ENCODE measurements at regions not wholly inside any gene's neighbourhood (a gene's known extent, or its start where the extent isn't known, plus 50 kb on each side); places are given as distances from the start of the nearest gene placed in this dataset.

DNA sequence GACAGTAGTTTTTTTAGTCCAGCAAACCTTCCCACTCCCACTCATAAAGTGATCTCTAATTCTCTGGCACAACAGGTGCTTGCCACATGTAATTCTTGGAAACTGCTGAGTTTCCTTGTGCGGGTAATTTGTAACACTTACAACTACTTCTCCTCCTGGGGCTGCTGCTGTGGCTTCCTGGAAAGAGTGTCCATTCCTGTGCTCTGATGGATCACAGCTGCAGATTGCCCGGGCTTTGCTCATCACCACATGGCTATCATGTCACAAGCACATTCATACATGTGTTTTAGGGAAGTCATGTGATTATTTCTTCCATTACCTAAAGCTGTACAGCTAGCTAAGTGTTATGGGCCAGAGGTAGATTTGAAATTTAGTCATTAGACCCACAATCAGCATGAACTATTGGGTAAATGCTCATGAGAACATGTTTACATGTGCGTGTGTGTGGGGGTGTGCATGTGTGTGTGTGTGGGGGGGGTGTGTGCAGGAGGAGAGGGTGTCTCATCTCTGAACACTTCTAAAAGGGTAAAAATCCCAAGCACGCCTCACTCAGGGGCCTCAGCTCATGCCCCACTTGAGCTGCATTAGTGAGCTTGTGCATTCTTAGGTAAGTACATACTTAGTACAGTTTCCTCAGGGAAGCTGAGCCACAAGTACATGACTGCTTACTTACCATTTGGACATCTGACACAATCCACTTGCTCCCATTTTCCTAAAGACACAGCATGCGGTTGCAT is 118.1 kb upstream of the CCDC112 start:
- H3K27ac ChIP-seq, result no peak overlapping the region
- H3K9me3 ChIP-seq, result no peaks in the 10 kb centered on the region
- TF ChIP-seq, protein P1, sequence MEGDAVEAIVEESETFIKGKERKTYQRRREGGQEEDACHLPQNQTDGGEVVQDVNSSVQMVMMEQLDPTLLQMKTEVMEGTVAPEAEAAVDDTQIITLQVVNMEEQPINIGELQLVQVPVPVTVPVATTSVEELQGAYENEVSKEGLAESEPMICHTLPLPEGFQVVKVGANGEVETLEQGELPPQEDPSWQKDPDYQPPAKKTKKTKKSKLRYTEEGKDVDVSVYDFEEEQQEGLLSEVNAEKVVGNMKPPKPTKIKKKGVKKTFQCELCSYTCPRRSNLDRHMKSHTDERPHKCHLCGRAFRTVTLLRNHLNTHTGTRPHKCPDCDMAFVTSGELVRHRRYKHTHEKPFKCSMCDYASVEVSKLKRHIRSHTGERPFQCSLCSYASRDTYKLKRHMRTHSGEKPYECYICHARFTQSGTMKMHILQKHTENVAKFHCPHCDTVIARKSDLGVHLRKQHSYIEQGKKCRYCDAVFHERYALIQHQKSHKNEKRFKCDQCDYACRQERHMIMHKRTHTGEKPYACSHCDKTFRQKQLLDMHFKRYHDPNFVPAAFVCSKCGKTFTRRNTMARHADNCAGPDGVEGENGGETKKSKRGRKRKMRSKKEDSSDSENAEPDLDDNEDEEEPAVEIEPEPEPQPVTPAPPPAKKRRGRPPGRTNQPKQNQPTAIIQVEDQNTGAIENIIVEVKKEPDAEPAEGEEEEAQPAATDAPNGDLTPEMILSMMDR (IDR thresholded peaks at IDR 0.05), result no peak
- TF ChIP-seq POLR2AphosphoS5 (IDR thresholded peaks at IDR 0.05), result peak; percentile 55
- H3K4me1 ChIP-seq, result peaks cover 0 to 28% (median 0%) of the 10 kb centered on the region in 3 donors
- no peaks in the 10 kb centered on the region for H3K27me3 ChIP-seq
- 59 to 78% methylated on average over 4 of the region's 5 CpGs for WGBS, 2 donors (ENCODE audit: low coverage in 1 of 2)
- peak; percentile 89 for ATAC-seq
- no peak overlapping the region for H3K4me3 ChIP-seq
- H3K36me3 ChIP-seq, result no peaks in the 10 kb centered on the region

DNA sequence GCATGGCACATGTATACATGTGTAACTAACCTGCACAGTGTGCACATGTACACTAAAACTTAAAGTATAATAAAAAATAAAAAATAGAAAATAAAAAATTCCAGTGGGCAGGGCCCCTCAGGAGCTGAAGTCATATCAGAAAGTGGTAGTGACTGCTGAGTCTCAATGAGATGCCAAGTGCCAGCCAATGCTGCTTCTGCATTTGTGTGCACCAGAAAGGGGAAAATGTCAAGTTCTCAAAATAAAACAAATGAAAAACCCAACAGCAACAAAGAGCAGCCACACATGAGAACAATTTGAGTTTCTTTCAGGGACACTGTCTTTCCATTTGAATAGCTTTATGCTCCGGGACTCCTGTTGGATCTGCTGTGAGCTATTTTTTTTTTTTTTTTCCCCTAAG is 117.2 kb upstream of the CCDC112 start:
- TF ChIP-seq, protein P1 (IDR thresholded peaks at IDR 0.05), result no peak
- TF ChIP-seq POLR2AphosphoS5 (IDR thresholded peaks at IDR 0.05) (no peak), POLR2A (IDR thresholded peaks at IDR 0.05) (no peak), EP300 (IDR thresholded peaks at IDR 0.05) (no peak)
- Histone ChIP-seq H3K36me3 (no peaks in the 10 kb centered on the region), H3K9me3 (no peaks in the 10 kb centered on the region), H3K27ac (no peak overlapping the region), H3K27me3 (no peaks in the 10 kb centered on the region), H3K4me3 (no peak overlapping the region), H3K4me1 (peaks cover 0 to 26% (median 0%) of the 10 kb centered on the region in 3 donors)
- 64 to 83% methylated on average over 1 of the region's 1 CpG for WGBS, 2 donors (ENCODE audit: low coverage in 1 of 2)
- no peak for ATAC-seq

DNA sequence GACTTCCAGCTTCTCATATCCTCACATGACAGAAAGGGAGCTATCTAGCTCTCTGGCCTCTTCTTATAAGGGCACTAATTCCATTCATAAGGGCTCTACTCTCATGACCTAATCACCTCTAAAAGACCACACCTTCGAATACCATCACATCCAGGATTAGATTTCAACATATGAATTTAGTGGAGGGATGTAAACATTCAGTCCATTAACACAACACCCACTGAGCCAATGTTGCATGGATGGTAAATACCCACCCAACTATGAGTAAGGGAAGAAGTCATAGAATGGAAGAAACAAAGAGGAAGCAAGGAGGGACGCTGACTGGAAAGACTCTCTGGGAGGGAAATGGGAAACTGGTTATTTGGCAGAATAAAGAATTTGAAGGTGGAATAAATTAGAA is 112.6 kb upstream of the CCDC112 start:
- no peak for ATAC-seq
- Histone ChIP-seq H3K4me3 (no peak overlapping the region), H3K4me1 (peaks cover 0 to 6% (median 0%) of the 10 kb centered on the region in 3 donors), H3K27me3 (no peaks in the 10 kb centered on the region), H3K27ac (no peak overlapping the region), H3K9me3 (no peaks in the 10 kb centered on the region), H3K36me3 (no peaks in the 10 kb centered on the region)
- 75 to 100% methylated on average over 1 of the region's 2 CpGs for WGBS, 2 donors (ENCODE audit: low coverage in 1 of 2)
- TF ChIP-seq, protein P1 (IDR thresholded peaks at IDR 0.05), result no peak
- TF ChIP-seq EP300 (IDR thresholded peaks at IDR 0.05), result no peak
- TF ChIP-seq POLR2AphosphoS5 (IDR thresholded peaks at IDR 0.05), result no peak
- TF ChIP-seq POLR2A (IDR thresholded peaks at IDR 0.05), result no peak

DNA sequence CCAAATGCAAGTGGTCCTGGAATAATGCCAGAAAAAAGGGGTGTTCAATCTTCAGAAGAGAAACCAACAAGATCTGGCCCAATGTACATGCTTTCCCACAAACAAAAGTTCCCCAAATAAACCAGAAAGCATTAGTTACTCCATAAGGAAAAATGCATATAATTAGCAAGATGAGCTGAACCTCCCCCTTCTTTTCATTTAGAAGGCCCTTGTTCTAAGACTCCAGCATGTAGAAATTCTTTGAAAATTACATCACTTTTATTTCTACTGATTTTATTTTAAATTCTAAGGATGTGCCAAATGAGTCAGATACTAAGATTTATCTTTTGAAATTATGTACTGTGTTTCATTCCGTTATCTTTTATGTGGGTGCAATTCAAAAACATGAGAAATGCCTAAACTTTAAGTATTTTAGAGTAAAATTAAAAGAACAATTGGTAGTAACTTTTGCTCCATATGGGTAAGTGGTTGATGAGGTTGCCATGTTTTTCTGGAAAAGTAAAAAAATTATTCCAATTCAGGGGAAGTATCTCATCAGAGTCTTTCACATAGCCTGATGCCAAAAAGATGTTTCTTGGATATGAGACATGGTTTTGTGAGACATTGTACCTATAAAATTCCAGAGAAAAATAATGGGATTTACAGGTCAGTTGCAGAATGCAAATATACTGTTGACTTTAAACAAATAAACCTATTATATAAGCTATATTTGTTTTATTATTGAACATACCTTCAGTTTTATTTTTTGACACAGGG is 106.5 kb upstream of the CCDC112 start:
- 40 to 82% methylated on average over 1 of the region's 1 CpG for WGBS, 2 donors (ENCODE audit: low coverage in 1 of 2)
- H3K36me3 ChIP-seq, result no peaks in the 10 kb centered on the region
- peak; percentile 62 for ATAC-seq
- H3K9me3 ChIP-seq, result no peaks in the 10 kb centered on the region
- no peaks in the 10 kb centered on the region for H3K27me3 ChIP-seq
- H3K4me1 ChIP-seq, result no peaks in the 10 kb centered on the region
- no peak overlapping the region for H3K27ac ChIP-seq
- TF ChIP-seq, protein P1 (IDR thresholded peaks at IDR 0.05), result no peak
- TF ChIP-seq POLR2AphosphoS5 (IDR thresholded peaks at IDR 0.05), result no peak
- no peak for TF ChIP-seq EP300 (IDR thresholded peaks at IDR 0.05)
- TF ChIP-seq POLR2A (IDR thresholded peaks at IDR 0.05), result no peak
- no peak overlapping the region for H3K4me3 ChIP-seq

DNA sequence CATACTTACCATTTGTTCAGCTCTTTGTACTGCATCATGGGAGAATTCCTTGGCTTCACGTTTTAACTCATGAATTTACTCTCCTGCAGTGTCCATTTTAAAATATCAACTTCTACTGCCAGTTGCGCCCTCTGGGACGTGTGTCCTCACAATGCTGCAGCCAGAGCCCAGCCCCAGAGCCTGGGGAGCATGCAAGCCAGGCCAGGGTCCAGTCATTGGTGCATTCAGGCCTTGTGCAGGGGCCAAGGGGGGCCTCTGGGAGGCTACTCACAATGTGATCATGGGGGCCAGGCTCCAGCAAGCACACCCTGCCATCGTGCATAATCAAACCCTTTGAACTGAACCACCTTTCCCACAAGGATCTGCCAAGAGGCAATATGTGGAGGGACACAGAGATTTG is 105.6 kb upstream of the CCDC112 start:
- ATAC-seq, result no peak
- no peak overlapping the region for H3K27ac ChIP-seq
- H3K4me3 ChIP-seq, result no peak overlapping the region
- H3K4me1 ChIP-seq, result no peaks in the 10 kb centered on the region
- H3K9me3 ChIP-seq, result no peaks in the 10 kb centered on the region
- 0 to 64% methylated on average over 1 to 4 of the region's 4 CpGs for WGBS, 2 donors (ENCODE audit: low coverage in 1 of 2)
- no peaks in the 10 kb centered on the region for H3K27me3 ChIP-seq
- TF ChIP-seq, protein P1 (IDR thresholded peaks at IDR 0.05), result no peak
- TF ChIP-seq POLR2AphosphoS5 (IDR thresholded peaks at IDR 0.05), result no peak
- TF ChIP-seq EP300 (IDR thresholded peaks at IDR 0.05), result no peak
- TF ChIP-seq POLR2A (IDR thresholded peaks at IDR 0.05), result no peak
- no peaks in the 10 kb centered on the region for H3K36me3 ChIP-seq
